ENCODE measurements at regions not wholly inside any gene's neighbourhood (a gene's known extent, or its start where the extent isn't known, plus 50 kb on each side); places are given as distances from the start of the nearest gene placed in this dataset.

DNA sequence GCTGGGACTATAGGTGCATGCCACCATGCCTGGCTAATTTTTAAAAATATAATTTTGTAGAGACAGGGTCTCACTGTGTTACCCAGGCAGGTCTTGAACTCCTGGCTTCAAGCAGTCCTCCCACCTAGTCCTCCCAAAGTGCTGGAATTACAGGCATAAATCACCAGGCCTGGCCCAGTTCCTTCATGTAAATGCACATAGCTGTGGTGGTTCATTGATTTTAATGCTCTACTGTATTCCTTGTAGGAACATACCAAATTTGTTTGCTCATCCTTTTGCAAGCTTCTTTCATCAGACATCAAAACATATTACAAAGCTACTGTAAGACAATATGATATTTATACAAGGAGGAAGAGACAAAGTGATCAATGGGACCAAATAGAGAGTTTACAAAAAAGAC is 237.5 kb upstream of the ESRRG start:
- DNase-seq = no peak

DNA sequence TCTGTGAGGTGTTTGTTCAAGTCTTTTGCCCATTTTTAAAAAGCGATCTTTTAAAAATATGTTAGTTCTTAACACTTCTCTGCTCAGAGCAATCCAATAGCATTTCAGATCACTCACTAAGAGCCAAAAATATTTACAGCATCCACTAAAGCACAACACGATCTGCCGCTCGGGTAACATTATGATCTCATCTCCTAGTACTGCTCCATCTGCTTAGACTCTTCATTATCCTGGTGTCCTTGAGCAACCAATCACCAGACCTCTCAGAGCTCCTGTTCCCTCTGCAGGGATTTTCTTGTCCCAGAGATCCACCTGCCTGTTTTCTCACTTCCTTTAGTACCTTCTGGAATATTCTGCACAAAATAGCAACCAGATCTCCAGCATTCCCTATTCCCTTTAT is 235.3 kb upstream of the ESRRG start:
- DNase-seq = no peak

DNA sequence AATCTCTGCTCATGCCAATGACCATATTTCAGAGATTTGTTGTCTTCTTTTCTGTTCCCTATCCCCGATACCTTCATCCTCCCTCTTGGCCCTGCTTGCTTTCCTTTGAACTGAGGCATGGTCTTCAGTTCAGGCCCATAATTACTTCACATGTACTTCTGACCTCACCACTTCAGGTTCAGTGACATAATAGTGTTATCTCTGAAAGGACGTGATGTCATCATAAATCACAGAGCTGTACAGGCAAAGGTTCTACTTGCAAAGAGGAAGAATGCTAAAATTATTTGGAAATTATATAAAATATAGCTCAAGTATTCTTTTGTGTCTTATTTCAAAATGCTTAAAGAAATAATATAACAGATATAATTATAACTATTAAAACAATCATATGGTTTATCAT is 230.3 kb upstream of the ESRRG start:
- DNase-seq = no peak

DNA sequence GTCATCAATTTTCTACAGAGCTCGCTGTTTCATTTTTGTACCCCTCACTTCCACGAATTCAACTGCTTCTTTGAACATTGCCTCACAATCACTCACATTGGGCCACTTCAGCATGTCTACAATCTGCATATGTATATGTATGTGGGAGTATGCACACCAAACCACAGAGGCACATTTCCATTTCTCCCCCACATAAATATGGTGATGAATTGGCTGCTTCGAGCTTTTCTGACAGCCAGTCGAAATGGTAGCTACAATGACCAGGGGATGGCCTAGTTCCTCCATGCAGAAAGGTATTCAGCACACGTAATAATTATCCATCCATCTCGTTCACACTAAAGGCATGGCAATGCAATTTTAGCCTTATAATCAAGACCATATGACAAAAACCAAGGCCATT is 229.6 kb upstream of the ESRRG start:
- DNase-seq = no peak

DNA sequence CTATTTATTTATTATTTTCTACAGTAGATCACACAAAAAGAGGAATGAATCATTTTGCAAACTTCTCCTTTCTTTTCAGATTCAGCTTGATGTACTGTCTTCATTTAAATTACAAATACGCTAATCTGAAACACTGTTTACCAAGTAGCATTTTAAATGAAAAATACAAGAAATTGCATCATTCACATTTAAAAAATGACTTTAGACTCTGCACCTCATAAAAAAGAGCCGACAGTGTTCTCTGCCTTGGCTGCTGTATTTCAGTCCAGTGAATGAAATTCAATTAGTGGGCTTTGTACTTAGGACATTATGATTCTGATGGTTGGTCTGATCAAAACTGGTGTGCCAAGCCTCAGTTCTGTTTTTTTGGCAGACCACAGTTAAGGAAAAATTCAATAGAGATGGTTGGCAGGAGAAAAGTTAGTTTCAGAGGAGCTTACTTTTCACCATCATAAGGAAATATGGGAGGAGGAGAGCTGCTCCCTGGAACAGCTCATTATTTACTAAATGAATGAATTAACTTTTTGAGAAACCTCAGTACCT is 222.4 kb upstream of the ESRRG start:
- no peak for DNase-seq

DNA sequence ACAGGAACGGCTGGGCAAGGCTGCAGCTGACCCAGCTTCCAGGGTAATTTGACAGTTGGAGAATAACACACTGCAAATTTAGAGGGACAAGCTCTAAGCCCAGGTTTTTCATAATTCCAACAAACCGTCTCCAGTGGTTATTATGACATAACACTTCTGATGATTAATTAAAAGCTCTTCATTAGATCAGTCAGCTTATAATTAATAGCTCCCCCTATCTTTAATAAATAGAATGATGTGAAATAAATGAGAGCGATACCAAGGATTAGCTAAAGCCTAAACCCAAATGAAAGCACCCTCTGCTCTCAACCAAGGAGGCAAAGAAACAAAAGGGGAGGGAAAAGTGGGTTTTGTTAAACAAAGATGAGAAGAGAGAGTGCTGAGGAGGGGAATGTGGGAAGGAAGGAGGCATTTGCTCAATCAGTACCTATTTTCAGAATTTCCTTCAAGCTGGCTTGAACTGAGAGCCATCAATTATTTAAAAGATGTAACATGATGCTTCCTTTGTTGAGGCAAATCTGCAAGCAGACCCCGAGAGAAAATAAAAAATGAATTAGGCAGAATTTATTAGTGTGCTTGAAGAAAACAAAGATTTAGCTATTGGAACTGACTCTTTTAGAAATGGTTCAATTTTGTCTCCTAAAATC is 221.8 kb upstream of the ESRRG start:
- DNase-seq = no peak

DNA sequence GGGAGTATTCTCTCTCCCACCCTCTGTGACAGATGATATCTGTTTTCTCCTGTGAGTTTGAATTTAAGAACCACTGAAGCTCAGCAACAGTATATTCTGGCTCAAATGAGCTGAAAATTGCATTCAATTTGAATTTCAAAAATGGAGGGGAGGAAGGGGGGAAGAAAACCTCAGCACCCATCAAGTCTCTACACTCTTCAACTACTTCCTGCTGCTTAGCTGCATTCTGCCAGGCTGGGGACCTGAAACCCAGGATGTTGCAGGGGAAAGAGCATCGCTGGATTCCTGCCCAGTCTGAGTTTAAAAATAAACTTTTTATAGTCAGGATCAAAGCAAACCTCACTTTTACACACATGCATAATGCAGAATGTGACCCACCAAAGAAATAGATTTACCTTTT is 214.3 kb upstream of the ESRRG start:
- DNase-seq = no peak

DNA sequence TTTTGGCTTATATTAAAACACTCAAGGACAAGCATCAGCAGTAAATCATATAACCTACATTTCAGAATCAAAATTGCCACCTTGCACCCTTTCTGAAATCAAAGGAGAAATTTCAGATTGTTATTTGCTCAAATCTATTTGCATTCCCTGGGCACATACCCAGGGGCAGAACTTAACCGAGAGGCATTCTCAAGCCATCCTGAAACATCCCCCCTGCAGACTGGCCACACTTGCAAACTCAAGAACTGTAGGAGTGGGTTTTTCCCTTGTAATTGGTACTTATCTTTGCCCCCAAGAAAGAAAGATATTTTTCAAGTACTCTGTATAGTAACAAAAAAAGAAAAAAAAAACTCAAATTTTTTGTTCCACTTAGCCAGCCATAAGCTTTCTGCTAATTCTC is 213.6 kb upstream of the ESRRG start:
- DNase-seq = no peak

DNA sequence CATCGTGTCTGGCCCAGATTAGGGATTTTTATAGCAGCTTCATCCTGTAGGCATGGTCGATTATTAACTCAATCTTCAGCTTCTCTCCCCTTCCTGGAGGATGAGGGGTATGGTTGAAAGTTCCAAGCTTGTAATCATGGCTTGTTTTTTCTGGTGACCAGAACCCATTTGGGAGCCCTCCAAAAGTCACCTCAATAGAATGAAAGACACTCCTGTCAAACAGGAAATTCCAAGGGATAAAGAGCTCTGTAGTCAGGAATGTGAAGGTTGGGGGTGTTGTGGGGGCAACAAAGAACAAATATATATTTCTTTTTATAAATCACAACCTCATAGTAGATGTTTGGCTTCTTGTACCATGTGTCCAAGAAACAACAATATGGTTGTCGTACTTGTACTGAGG is 212.7 kb upstream of the ESRRG start:
- DNase-seq = no peak

DNA sequence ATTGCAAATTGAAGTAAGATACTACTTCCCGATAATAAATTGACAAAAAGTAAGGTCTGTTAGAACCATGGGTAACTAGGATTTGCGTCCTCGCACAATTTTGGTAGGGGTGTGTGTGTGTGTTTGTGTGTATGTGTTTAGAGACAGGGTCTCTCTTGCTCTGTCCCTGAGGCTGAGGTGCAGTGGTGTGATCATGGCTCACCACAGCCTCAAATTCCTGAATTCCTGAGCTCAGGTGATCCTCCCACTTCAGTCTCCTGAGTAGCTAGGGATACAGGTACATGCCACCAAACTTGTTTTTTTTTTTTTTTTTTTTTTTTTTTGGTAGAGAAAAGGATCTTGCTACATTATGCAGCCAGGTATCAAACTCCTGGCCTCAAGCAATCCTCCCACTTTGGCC is 209.2 kb upstream of the ESRRG start:
- DNase-seq = no peak

DNA sequence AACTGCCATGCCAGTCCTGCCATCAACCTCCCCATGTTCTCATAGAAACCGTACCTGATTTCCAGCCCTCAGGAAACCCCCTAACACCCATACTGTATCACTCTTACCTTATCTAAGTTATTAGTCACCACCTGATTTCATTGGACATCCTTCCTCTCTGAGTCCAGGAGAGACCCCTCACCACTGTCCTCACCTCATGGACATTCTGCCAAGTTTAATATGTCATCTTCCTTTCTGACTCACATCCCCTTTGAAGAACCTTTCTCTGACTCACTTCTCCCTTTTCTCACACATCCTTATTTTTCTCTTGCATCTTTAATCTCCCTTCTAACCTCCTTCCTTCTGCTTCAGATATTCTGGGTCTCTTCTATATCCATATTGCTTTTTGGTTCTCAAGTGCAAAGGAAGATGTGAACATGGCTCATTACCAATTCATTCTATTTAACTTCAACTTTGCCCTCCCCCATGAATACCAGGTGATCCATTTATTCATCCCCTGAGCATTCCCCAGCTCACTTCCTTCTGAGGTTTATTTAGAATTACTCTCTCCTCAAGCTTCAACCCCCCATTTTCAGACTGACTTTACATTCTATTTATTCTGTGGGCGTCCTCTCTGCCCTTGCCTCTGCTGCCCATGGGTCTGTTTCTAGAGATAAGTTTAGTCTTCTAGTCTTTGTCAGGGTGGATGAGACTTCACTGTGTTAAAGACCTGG is 206.8 kb upstream of the ESRRG start:
- DNase-seq = no peak

DNA sequence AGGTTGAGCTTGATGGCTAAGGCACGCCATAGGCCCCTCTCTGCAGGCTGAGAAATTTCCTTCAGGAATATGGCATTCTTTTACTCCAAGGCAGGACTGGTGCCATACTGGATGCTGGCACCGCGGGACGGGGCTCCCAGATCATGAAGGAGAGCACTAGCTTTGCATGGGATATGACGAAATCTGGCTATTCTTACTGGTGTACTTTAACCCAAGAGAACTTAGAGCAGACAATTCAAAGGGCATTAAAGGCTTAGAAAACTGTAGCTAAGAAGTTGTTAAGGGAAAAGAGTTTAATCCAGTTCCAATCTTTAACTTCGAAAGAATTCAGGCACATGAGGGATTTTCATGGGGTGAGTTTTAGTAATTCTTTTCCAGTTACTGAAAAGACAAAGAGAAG is 204.4 kb upstream of the ESRRG start:
- DNase-seq = no peak

DNA sequence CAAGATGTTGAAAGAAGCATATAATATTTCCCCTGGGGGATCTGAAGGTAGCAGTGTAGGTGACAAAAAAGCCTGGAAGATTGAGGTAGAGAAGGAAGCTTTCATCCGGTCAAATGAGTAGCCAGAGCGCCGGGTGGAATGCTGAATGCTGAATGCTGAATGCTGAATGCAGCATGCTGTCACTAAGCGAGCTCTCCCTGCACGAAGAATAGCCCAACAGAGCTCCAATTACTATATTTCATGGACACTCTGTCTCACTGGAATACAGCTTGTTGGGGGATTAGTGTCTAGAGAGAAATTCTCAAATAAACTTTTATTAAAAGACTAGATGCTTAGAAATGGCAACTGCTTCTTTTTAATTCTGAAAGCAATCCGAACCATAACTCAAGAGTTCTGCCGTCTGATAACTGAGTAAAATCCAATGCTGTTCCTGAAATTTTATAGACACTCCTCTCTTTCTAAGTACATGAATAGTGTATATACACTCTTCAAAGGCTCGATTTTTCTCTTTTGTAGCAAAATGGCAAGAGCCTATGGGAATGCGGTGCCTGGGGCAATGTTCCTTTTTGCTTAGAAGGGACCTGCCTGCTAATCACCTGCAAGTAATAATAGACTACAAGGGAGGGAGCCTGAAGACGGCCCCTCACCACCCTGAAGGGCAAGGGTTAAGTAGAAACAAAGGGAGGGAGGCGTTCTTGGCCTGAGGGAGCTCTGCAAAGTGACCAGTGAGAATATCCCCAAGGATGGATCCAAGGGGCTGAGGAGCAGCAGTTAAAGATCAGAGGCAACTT is 203.7 kb upstream of the ESRRG start:
- DNase-seq = no peak

DNA sequence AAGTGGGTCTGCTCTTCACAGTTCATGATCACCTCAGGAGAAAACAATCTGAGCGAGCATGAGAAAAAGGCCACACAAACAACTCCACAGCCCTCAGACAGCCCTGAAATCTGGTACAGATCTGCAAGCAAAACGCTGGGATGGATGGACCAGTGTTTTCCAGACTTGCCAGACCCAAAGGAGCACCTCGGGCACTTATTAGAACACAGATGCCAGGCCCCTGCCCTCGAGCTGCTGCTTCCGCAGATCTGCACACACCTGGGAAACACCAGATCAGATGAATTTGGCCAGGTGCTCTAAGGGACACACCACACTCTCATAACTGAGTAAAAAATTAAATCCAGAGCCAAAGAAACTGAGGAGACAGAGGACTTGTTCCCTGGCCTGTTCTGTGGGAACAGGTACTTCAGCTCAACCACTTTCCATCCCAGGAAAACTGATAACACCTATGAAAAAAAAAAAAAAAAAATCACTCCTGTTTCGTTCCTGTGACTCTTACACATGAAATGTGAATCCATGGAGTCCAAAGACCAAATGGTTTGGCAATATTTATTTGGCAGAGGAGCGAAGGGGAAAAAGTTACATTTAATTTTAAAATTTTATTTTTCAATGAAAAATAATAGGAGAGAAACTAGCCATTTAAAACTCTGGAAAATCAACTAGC is 202.9 kb upstream of the ESRRG start:
- DNase-seq = no peak

DNA sequence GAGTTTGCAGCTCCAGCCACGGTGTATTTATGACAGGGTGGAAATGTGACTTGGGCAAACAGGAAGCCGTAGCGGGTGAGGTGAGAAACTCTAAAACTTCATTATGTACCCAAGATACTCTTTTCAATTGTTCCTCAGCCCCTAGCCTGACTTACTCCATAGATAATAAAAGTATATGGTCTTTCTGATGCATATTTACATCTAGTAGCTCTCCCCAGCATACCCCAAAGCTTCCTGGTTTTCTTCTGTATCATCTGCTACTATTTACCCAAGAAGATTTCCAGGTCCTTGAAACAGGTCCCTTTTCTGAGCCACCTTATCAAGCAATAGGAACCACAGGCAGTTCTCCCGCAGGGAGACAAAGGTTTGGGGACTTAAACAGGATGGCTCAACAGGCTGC is 201.5 kb upstream of the ESRRG start:
- DNase-seq = no peak

DNA sequence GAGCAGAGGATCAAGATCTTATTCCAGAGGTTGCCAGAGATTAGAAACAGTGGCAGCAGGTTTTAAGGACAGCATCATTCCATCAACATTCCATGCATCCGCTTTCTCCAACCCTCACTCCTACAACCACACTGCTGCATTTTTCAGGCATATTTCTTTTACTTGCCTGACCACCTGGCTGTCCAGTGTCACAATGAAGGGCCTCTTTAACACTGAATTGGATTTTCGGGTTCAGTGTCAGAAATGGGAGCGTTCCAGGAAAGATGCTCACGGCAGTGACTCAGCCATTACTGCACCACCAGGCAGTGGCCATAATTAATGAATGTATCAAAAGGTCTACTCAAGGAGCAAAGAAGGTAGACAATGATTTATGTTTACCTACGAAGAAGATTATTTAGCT is 200.4 kb upstream of the ESRRG start:
- DNase-seq = no peak

DNA sequence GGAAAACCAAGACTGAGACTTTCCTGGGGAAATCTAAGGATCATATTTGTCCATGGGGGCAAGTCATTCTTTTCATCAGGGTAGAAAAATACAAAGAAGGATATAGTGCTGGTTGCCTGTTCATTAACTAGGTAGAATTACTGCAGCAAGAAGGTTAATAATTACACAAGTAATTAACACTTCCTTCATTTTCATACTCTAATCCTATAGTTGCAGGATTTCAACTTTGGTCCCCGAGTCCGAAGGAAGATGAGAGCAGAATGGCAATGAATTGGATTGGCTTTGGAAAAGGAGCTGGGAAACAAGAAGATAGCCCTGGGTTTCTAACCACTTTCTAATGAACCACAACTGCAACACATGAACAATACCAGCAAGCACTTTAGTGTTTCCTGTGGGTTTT is 199.2 kb upstream of the ESRRG start:
- DNase-seq = no peak

DNA sequence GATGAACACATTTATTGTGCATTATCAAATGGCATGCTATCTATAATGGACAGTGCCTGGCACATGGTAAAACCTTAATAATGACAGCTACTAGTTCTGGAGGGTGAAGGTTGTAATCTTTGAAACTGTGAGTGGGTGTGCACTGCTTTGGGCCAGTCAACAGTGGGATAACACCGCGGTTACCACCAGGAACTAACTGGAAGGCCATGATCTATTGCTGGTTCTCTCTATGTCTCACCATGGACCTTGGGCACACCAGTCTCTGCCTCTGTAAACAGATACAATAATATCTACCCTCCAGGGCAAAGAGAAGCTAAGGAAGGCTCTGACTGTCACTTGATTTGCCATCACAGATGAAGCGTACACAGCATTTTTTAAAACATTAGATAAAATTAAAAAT is 198.6 kb upstream of the ESRRG start:
- DNase-seq = no peak

DNA sequence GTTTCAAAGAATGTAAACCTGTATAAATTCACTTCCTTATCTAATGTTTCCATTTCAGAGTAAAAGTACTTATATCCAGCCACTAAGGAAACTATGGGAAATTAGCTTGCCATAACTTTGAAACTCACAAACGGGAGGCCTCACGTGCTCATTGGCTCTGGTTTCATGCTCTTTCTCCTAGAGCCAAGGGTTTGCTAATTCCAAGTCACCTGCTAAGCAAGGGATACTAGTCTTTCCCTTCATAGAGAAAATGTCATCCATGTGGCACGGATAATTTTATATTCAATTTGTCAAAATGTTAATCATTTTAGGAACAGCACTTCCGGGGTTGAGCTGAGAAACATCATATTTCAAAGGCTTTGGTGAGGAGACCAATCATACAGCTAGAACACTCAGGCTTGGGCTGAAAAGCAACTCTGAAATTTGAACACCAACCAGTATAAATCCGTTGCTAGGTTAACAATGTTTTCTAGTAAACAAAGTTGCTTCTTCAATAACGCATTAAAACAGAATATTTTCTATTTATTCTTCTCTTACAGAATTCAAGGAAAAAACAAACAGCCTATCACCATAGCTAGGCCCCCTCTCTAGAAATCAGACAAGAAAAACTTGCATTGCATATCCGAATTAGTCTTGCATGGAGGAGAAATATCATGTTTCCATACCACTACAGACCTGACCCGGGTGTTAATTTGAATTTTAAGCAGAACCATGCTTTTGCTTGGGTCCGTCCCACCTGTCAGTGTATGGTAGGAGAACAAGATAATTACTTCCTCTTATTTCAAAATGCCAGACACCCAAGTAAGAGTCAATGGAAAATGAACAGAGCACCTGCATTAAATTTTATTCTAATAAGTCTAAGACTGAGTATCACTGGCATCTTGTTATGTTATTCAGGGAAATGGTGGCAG is 196.1 kb upstream of the ESRRG start:
- no peak for DNase-seq

DNA sequence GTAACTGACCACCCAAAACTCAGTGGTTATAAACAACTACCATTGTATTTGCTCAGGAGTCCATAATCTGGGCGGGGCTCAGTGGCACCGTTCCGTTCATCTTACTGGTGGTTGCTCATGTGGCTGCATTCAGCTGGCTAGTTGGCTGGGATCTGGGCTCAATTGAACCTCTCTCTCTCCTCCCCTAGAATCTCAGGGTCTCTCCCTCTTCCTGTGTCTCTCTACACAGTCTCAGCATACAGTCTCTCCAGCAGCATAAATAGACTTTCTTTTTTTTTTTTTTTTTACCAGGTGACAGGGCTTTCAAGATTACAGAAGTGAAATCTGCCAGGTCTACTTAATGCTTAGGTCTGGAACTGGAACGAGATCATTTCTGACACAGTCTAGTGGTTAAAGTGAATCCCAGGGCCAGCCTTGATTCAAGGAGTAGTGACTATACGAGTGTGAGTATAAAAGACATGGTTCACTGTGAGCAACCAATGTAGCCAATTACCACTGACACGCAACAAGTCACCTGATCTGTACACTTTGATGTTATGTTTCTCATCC is 193.7 kb upstream of the ESRRG start:
- no peak for DNase-seq

DNA sequence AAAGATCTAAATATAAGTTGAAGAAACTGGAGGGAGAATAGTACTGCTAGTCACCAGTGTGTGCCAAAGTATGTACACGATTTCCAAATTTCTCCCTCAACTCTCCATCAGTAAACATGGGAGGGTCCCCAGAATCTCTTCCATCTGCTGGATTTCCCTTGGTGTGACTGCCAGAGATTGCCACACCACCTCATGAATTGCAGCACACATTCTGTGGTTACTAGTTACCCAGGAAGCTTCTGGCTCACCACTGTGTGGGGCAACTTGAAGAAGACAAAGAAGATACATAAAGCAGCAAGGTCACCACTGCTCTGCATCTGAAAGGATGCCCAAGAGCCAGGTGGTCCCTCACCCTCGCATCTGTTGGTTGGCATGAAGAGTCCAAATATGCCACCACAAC is 191.7 kb upstream of the ESRRG start:
- no peak for DNase-seq
